Heart right ventricle (tissue), 16 donors: ENCODE measurements at regions not wholly inside any gene's neighbourhood (a gene's known extent, or its start where the extent isn't known, plus 50 kb on each side); places are given as distances from the start of the nearest gene placed in this dataset.

Source experiments
- ATAC-seq, 8 donors: fragments of 200-7000 bp; cut with Tn5 transposase; one replicate each; pipeline ENCODE4 v1.9.1; 2020; ENCODE audit warnings: mild to moderate bottlenecking in 8 of 8, moderate library complexity in 8 of 8, moderate number of reproducible peaks in 1 of 8
- DNase-seq, 2 donors: peaks; one replicate each; pipeline ENCODE4 v3.0.0-alpha.2; 2020
- H3K27ac ChIP-seq, 10 donors: fragments of 200-600 bp; sonication (generic) in 2 of 10; one replicate each; pipeline versions ENCODE4 v1.5.0 to v1.8.0; 2020 to 2022; ENCODE audit warnings: mild to moderate bottlenecking in 3 of 10
- H3K27me3 ChIP-seq, 7 donors: fragments of 200-600 bp; one replicate each; pipeline ENCODE4 v1.8.0; 2021 to 2022; ENCODE audit warnings: mild to moderate bottlenecking in 2 of 7
- H3K36me3 ChIP-seq, 9 donors: fragments of 200-600 bp; sonication (generic) in 1 of 9; one replicate each; pipeline versions ENCODE4 v1.5.0 to v1.8.0; 2020 to 2022; ENCODE audit warnings: mild to moderate bottlenecking in 2 of 9
- H3K4me1 ChIP-seq, 9 donors: fragments of 200-600 bp; sonication (generic) in 1 of 9; one replicate each; pipeline versions ENCODE4 v1.5.0 to v1.8.0; 2020 to 2022; ENCODE audit warnings: mild to moderate bottlenecking in 4 of 9
- H3K4me3 ChIP-seq, 10 donors: fragments of 200-600 bp; sonication (generic) in 2 of 10; one replicate each; pipeline versions ENCODE4 v1.5.0 to v1.8.0; 2020 to 2022; ENCODE audit warnings: mild to moderate bottlenecking in 7 of 10, moderate library complexity in 2 of 10
- H3K9me3 ChIP-seq, 11 donors: fragments of 200-600 bp in 10 of 11; sonication (generic) in 2 of 11; one replicate each; pipeline versions ENCODE4 v1.5.0 to v1.8.0; 2013 to 2022; ENCODE audit warnings: mild to moderate bottlenecking in 2 of 11, control low read depth in 1 of 11, moderate library complexity in 1 of 11
- WGBS, 2 donors: extraction: QIAGEN DNeasy Blood & Tissue Kit; methylation state at CpG; one replicate each; pipeline ENCODE4 v1.1.7; 2013; ENCODE audit warnings: inconsistent platforms in 1 of 2; 5-methylcytosine and 5-hydroxymethylcytosine counted together
- intact Hi-C, 10 donors: fragments of 100-400 bp; cut with DNase I; formaldehyde crosslinking; loops; one replicate each; pipeline versions ENCODE4 v1.11.1 to v1.14.2; 2022
- TF ChIP-seq, protein P1 (sequence below), 9 donors: fragments of 200-600 bp; sonication (generic) in 2 of 9; IDR thresholded peaks; one replicate each; pipeline versions ENCODE4 v1.5.0 to v1.8.0; 2021 to 2022; ENCODE audit warnings: antibody characterized with exemption in 9 of 9, mild to moderate bottlenecking in 5 of 9, moderate library complexity in 1 of 9
- donor health status: Arrhythmogenic right ventricular cardiomyopathy.
- donor health status: ischemic (EF 13 %, LVEDD 7.1; RV severe dilation, severe dysfunction).
- donor health status: healthy with polysubstance abuse.
- donor health status: DM: no; HTN: yes; CAD: no.
- donor health status: DM: no; HTN: no; CAD: no.
- donor health status: ischemic (EF 25% LVEDD 6.9; RV normal size, moderate dysfunction).
- donor health status: ischemic (EF 25% LVEDD 5.7; RV mildly dilated, moderate dysfunction).
- donor health status: healthy.
- donor health status: DM: yes; HTN: yes; CAD: no.
- donor health status: Ischemic cardiomyopathy.
- donor health status: ischemic (EF 35%, LVEDD 5.7; RV mildly dilated, moderate dysfunction).
- donor health status: nonischemic (EF 11% LVEDD 7.7; RV severe dilation, severe dysfunction).
- donor health status: DM: yes; HTN: yes; CAD: no.
- donor health status: PGD.
- donor health status: ischemic (EF 29% LVEDD 5.4; RV normal size, mild dysfunction).
- donor health status: nonischemic (EF 23%, LVEDD 6.1; RV moderate dilation, normal function).

- intact Hi-C loops, result no loop called here
- no peak for DNase-seq
- H3K27ac ChIP-seq, result no peak overlapping the region
- peaks cover 0 to 16% (median 0%) of the 10 kb centered on the region in 11 donors for H3K9me3 ChIP-seq
- TF ChIP-seq, protein P1, sequence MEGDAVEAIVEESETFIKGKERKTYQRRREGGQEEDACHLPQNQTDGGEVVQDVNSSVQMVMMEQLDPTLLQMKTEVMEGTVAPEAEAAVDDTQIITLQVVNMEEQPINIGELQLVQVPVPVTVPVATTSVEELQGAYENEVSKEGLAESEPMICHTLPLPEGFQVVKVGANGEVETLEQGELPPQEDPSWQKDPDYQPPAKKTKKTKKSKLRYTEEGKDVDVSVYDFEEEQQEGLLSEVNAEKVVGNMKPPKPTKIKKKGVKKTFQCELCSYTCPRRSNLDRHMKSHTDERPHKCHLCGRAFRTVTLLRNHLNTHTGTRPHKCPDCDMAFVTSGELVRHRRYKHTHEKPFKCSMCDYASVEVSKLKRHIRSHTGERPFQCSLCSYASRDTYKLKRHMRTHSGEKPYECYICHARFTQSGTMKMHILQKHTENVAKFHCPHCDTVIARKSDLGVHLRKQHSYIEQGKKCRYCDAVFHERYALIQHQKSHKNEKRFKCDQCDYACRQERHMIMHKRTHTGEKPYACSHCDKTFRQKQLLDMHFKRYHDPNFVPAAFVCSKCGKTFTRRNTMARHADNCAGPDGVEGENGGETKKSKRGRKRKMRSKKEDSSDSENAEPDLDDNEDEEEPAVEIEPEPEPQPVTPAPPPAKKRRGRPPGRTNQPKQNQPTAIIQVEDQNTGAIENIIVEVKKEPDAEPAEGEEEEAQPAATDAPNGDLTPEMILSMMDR (IDR thresholded peaks at IDR 0.05), result no peak
- no peak for ATAC-seq
- H3K36me3 ChIP-seq, result no peaks in the 10 kb centered on the region
- WGBS, 2 donors, result 91 to 94% methylated on average over 4 of the region's 4 CpGs
- no peaks in the 10 kb centered on the region for H3K27me3 ChIP-seq
- H3K4me3 ChIP-seq, result no peak overlapping the region
- no peaks in the 10 kb centered on the region for H3K4me1 ChIP-seq
Measured at GRCh38 chr2:136291871-136292270, 173.9 kb upstream of the CXCR4 start.

- 87% methylated on average over 1 of the region's 1 CpG for WGBS, 2 donors
Measured at GRCh38 chr2:136290326-136290725, 172.4 kb upstream of the CXCR4 start.

GRCh38 chr2:136288249-136288648, 170.3 kb upstream of the CXCR4 start:
- TF ChIP-seq, protein P1 (IDR thresholded peaks at IDR 0.05), result no peak
- WGBS, 2 donors, result 91 to 93% methylated on average over 6 of the region's 6 CpGs
- intact Hi-C loops, result no loop called here
- no peak for ATAC-seq
- peaks cover 0 to 16% (median 0%) of the 10 kb centered on the region in 11 donors for H3K9me3 ChIP-seq
- no peak overlapping the region for H3K4me3 ChIP-seq
- no peak for DNase-seq
- H3K4me1 ChIP-seq, result no peaks in the 10 kb centered on the region
- H3K27ac ChIP-seq, result no peak overlapping the region
- no peaks in the 10 kb centered on the region for H3K36me3 ChIP-seq
- H3K27me3 ChIP-seq, result no peaks in the 10 kb centered on the region

More at GRCh38 chr2:136290326-136290725, 172.4 kb upstream of the CXCR4 start:
- H3K27me3 ChIP-seq, result no peaks in the 10 kb centered on the region
- H3K4me3 ChIP-seq, result no peak overlapping the region
- peaks cover 0 to 16% (median 0%) of the 10 kb centered on the region in 11 donors for H3K9me3 ChIP-seq
- ATAC-seq (no peak), DNase-seq (no peak)
- TF ChIP-seq, protein P1 (IDR thresholded peaks at IDR 0.05), result no peak
- H3K36me3 ChIP-seq, result no peaks in the 10 kb centered on the region
- intact Hi-C loops, result no loop called here
- H3K4me1 ChIP-seq, result no peaks in the 10 kb centered on the region
- no peak overlapping the region for H3K27ac ChIP-seq

GRCh38 chr2:136286423-136286822, 168.5 kb upstream of the CXCR4 start:
- DNase-seq (no peak), ATAC-seq (no peak)
- peaks cover 0 to 10% (median 0%) of the 10 kb centered on the region in 11 donors for H3K9me3 ChIP-seq
- H3K27ac ChIP-seq, result no peak overlapping the region
- H3K27me3 ChIP-seq, result peaks cover 0 to 3% (median 0%) of the 10 kb centered on the region in 7 donors
- 74 to 84% methylated on average over 3 of the region's 3 CpGs for WGBS, 2 donors
- peaks cover 0 to 8% (median 0%) of the 10 kb centered on the region in 9 donors for H3K4me1 ChIP-seq
- TF ChIP-seq, protein P1 (IDR thresholded peaks at IDR 0.05), result no peak
- H3K36me3 ChIP-seq, result no peaks in the 10 kb centered on the region
- H3K4me3 ChIP-seq, result no peak overlapping the region
- intact Hi-C loops, result no loop called here
